Neural cell (in vitro differentiated cells): ENCODE measurements at regions not wholly inside any gene's neighbourhood (a gene's known extent, or its start where the extent isn't known, plus 50 kb on each side); places are given as distances from the start of the nearest gene placed in this dataset.

ENCODE experiments used
- H2AFZ ChIP-seq: fragments of 200-600, 300-800 bp; sonication (generic), shearing (Covaris generic); 2 replicates; pipeline ENCODE4 v1.6.0; 2014; ENCODE audit warnings: low read depth, mild to moderate bottlenecking, antibody characterized with exemption, low read length, moderate library complexity
- H3F3A ChIP-seq: fragments of 200-600 bp; shearing (Covaris generic); 2 replicates; pipeline ENCODE4 v1.6.1; 2016; ENCODE audit warnings: mild to moderate bottlenecking, moderate library complexity, mixed read lengths, antibody characterized with exemption, low read length; ENCODE audit not compliant: insufficient read depth, poor library complexity, severe bottlenecking
- H3K27ac ChIP-seq: fragments of 200-600, 300-800 bp; sonication (generic), shearing (Covaris generic); 2 replicates; pipeline ENCODE4 v1.5.1; 2014; ENCODE audit warnings: mild to moderate bottlenecking, low read length, moderate library complexity
- H3K27me3 ChIP-seq: fragments of 300-800, 200-600 bp; sonication (generic), shearing (Covaris generic); 2 replicates; pipeline ENCODE4 v1.6.0; 2014; ENCODE audit warnings: mild to moderate bottlenecking, low read depth, low read length, moderate library complexity; ENCODE audit not compliant: insufficient read depth
- H3K36me3 ChIP-seq: fragments of 300-800, 200-600 bp; sonication (generic), shearing (Covaris generic); 2 replicates; pipeline ENCODE4 v1.5.1; 2014; ENCODE audit warnings: mild to moderate bottlenecking, antibody characterized with exemption, low read length, moderate library complexity; ENCODE audit not compliant: insufficient read depth
- H3K4me2 ChIP-seq: fragments of 300-800, 200-600 bp; sonication (generic), shearing (Covaris generic); 2 replicates; pipeline ENCODE4 v1.6.0; 2014; ENCODE audit warnings: mild to moderate bottlenecking, low read length
- H3K4me3 ChIP-seq: fragments of 300-800, 200-600 bp; sonication (generic), shearing (Covaris generic); 2 replicates; pipeline ENCODE4 v1.5.1; 2014; ENCODE audit warnings: mild to moderate bottlenecking, low read length, moderate library complexity
- H3K79me2 ChIP-seq: fragments of 200-600 bp; shearing (Covaris generic); replicated peaks from 2 replicates; pipeline ENCODE4 v1.6.0; 2014; ENCODE audit warnings: mild to moderate bottlenecking, low read length, moderate library complexity; ENCODE audit not compliant: insufficient read depth
- H3K9ac ChIP-seq: fragments of 300-800, 200-600 bp; sonication (generic), shearing (Covaris generic); 2 replicates; pipeline ENCODE4 v1.6.1; 2016; ENCODE audit warnings: mild to moderate bottlenecking, low read length, mixed read lengths
- H3K9me2 ChIP-seq: fragments of 200-600 bp; shearing (Covaris generic); 2 replicates; pipeline ENCODE4 v1.6.1; 2016; ENCODE audit warnings: mild to moderate bottlenecking, low read length, mixed read lengths; ENCODE audit not compliant: insufficient read depth
- H3K9me3 ChIP-seq: fragments of 200-600, 300-800 bp; sonication (generic), shearing (Covaris generic); 2 replicates; pipeline ENCODE4 v1.6.1; 2016; ENCODE audit warnings: mild to moderate bottlenecking, mixed run types, low read length, moderate library complexity, mixed read lengths
- H4K20me1 ChIP-seq: fragments of 200-600 bp; shearing (Covaris generic); 2 replicates; pipeline ENCODE4 v1.6.1; 2016; ENCODE audit warnings: mild to moderate bottlenecking, mixed run types; ENCODE audit not compliant: insufficient read depth
- CTCF ChIP-seq: fragments of 450-650 bp; IDR thresholded peaks from 2 replicates; pipeline ENCODE4 v1.5.1; 2014; ENCODE audit warnings: antibody characterized with exemption, mild to moderate bottlenecking, moderate library complexity; ENCODE audit not compliant: poor library complexity, severe bottlenecking
- EP300 ChIP-seq: fragments of 450-650 bp; conservative IDR thresholded peaks from 2 replicates; pipeline ENCODE4 v1.6.1; 2014; ENCODE audit warnings: antibody characterized with exemption, mild to moderate bottlenecking, moderate library complexity; ENCODE audit not compliant: poor library complexity, severe bottlenecking
- EZH2 ChIP-seq: fragments of 200-600, 300-800 bp; shearing (Covaris generic), sonication (generic); IDR thresholded peaks from 2 replicates; pipeline ENCODE4 v1.6.1; 2014; ENCODE audit warnings: antibody characterized with exemption, low read length, borderline replicate concordance, mild to moderate bottlenecking; ENCODE audit not compliant: insufficient read depth, poor library complexity, severe bottlenecking
- MXI1 ChIP-seq: fragments of 450-650 bp; conservative IDR thresholded peaks from 2 replicates; pipeline ENCODE4 v1.6.1; 2014; ENCODE audit warnings: antibody characterized with exemption, mild to moderate bottlenecking; ENCODE audit not compliant: poor library complexity, severe bottlenecking
- POLR2AphosphoS5 ChIP-seq: IDR thresholded peaks from 2 replicates; pipeline ENCODE4 v1.6.1; 2012
- RAD21 ChIP-seq: fragments of 450-650 bp; conservative IDR thresholded peaks from 2 replicates; pipeline ENCODE4 v1.6.1; 2014; ENCODE audit warnings: antibody characterized with exemption, mild to moderate bottlenecking, moderate library complexity
- REST ChIP-seq: IDR thresholded peaks from 2 replicates; pipeline ENCODE4 v1.6.1; 2012; ENCODE audit warnings: borderline replicate concordance
- SMC3 ChIP-seq: fragments of 450-650 bp; conservative IDR thresholded peaks from 2 replicates; pipeline ENCODE4 v1.6.1; 2014; ENCODE audit warnings: antibody characterized with exemption, mild to moderate bottlenecking, moderate library complexity; ENCODE audit not compliant: poor library complexity
- TAF1 ChIP-seq: IDR thresholded peaks from 2 replicates; pipeline ENCODE4 v1.6.1; 2012; ENCODE audit warnings: low read depth

GRCh38 chr4:188554413-188554812 is 415.2 kb downstream of the TRIML1 start:
- Histone ChIP-seq H2AFZ (no peak overlapping the region), H3K27ac (no peak overlapping the region), H3K4me3 (no peak overlapping the region), H3K9ac (no peak overlapping the region), H3F3A (no peaks in the 10 kb centered on the region), H3K79me2 (no peaks in the 10 kb centered on the region), H3K4me2 (no peak overlapping the region), H4K20me1 (no peaks in the 10 kb centered on the region), H3K27me3 (no peaks in the 10 kb centered on the region), H3K36me3 (no peaks in the 10 kb centered on the region), H3K9me3 (no peaks in the 10 kb centered on the region), H3K9me2 (no peaks in the 10 kb centered on the region)
- no peak for TF ChIP-seq CTCF
- TF ChIP-seq RAD21: no peak
- TF ChIP-seq REST: no peak
- no peak for TF ChIP-seq TAF1
- TF ChIP-seq POLR2AphosphoS5: no peak
- TF ChIP-seq MXI1: no peak
- no peak for TF ChIP-seq SMC3
- TF ChIP-seq EP300: no peak
- TF ChIP-seq EZH2: no peak

GRCh38 chr4:188573104-188573503 is 433.9 kb downstream of the TRIML1 start:
- H3K36me3 ChIP-seq: no peaks in the 10 kb centered on the region
- no peak overlapping the region for H3K27ac ChIP-seq
- TF ChIP-seq SMC3 (no peak), EP300 (no peak), POLR2AphosphoS5 (no peak), MXI1 (no peak), RAD21 (no peak), CTCF (no peak), TAF1 (no peak), REST (no peak), EZH2 (no peak)
- H3K4me2 ChIP-seq: no peak overlapping the region
- no peak overlapping the region for H2AFZ ChIP-seq
- H3K27me3 ChIP-seq: no peaks in the 10 kb centered on the region
- no peaks in the 10 kb centered on the region for H3K9me2 ChIP-seq
- no peaks in the 10 kb centered on the region for H4K20me1 ChIP-seq
- H3K9me3 ChIP-seq: no peaks in the 10 kb centered on the region
- no peak overlapping the region for H3K4me3 ChIP-seq
- no peaks in the 10 kb centered on the region for H3K79me2 ChIP-seq
- H3F3A ChIP-seq: no peaks in the 10 kb centered on the region
- no peak overlapping the region for H3K9ac ChIP-seq
